Breast epithelium (tissue), 3 donors: ENCODE measurements at regions not wholly inside any gene's neighbourhood (a gene's known extent, or its start where the extent isn't known, plus 50 kb on each side); places are given as distances from the start of the nearest gene placed in this dataset.

Source experiments
- CTCF ChIP-seq, 3 donors: fragments of 450-650 bp; IDR thresholded peaks; one replicate each; pipeline ENCODE4 v1.5.1; 2016 to 2017; ENCODE audit warnings: antibody characterized with exemption in 3 of 3, mild to moderate bottlenecking in 3 of 3, moderate library complexity in 3 of 3
- POLR2A ChIP-seq: fragments of 450-650 bp; IDR thresholded peaks from one replicate; pipeline ENCODE4 v1.6.1; 2016; ENCODE audit warnings: antibody characterized with exemption, mild to moderate bottlenecking, moderate library complexity
- POLR2AphosphoS5 ChIP-seq, 3 donors: sonication (generic); formaldehyde crosslinking; IDR thresholded peaks; one replicate each; pipeline ENCODE4 v1.6.1; 2017; ENCODE audit warnings: antibody characterized with exemption in 3 of 3

- no peak for TF ChIP-seq POLR2A
- TF ChIP-seq CTCF (IDR thresholded peaks at IDR 0.05) = no peak
- TF ChIP-seq POLR2AphosphoS5 (IDR thresholded peaks at IDR 0.05) = no peak
Measured at GRCh38 chr10:110355141-110355831, 50.6 kb upstream of the SMNDC1 start.
